Transverse colon (tissue), 4 donors: ENCODE measurements at regions not wholly inside any gene's neighbourhood (a gene's known extent, or its start where the extent isn't known, plus 50 kb on each side); places are given as distances from the start of the nearest gene placed in this dataset.

Source experiments
- DNase-seq: peaks from one replicate; pipeline ENCODE4 v3.0.0-alpha.2; 2019
- H3K27ac ChIP-seq, 4 donors: fragments of 200-600 bp; sonication (generic); 2 replicates each; pipeline ENCODE4 v1.5.1; 2016 to 2018; ENCODE audit warnings: inconsistent platforms in 4 of 4
- H3K27me3 ChIP-seq: fragments of 200-600 bp; sonication (generic); 2 replicates; pipeline ENCODE4 v1.5.1; 2017; ENCODE audit warnings: inconsistent platforms
- H3K36me3 ChIP-seq, 4 donors: fragments of 200-600 bp; sonication (generic); 2 replicates each; pipeline ENCODE4 v1.5.1; 2017 to 2019; ENCODE audit warnings: inconsistent platforms in 4 of 4
- H3K4me1 ChIP-seq, 4 donors: fragments of 200-600 bp; sonication (generic); 2 replicates each; pipeline ENCODE4 v1.5.1; 2017 to 2020; ENCODE audit warnings: inconsistent platforms in 4 of 4
- H3K4me3 ChIP-seq, 4 donors: fragments of 200-600 bp; sonication (generic); 1 replicate in 1 of 4; 2 replicates in 3 of 4; pipeline versions ENCODE4 v1.5.1 to v1.6.1; 2017 to 2019; ENCODE audit warnings: inconsistent platforms in 4 of 4
- H3K9me3 ChIP-seq, 2 donors: fragments of 200-600 bp; sonication (generic); 2 replicates each; pipeline ENCODE4 v1.5.1; 2017 to 2019; ENCODE audit warnings: inconsistent platforms in 2 of 2
- EP300 ChIP-seq: sonication (generic); formaldehyde crosslinking; IDR thresholded peaks from one replicate; pipeline ENCODE4 v1.6.1; 2017; ENCODE audit warnings: antibody characterized with exemption, low read depth
- POLR2A ChIP-seq: fragments of 450-650 bp; IDR thresholded peaks from one replicate; pipeline ENCODE4 v1.6.1; 2016; ENCODE audit warnings: antibody characterized with exemption, mild to moderate bottlenecking, moderate library complexity
- POLR2AphosphoS5 ChIP-seq, 3 donors: sonication (generic); formaldehyde crosslinking; IDR thresholded peaks; one replicate each; pipeline ENCODE4 v1.6.1; 2016; ENCODE audit warnings: antibody characterized with exemption in 3 of 3
- WGBS, 2 donors: methylation state at CpG; one replicate each; pipeline ENCODE4 v1.1.5; 2018; ENCODE audit warnings: low coverage in 1 of 2; 5-methylcytosine and 5-hydroxymethylcytosine counted together
- in situ Hi-C, 4 donors: fragments of 200-750 bp; cut with MboI; loops; one replicate each; pipeline versions ENCODE4 v1.15.0 to v1.15.1; 2017; ENCODE audit warnings: low sequenced_read_pairs in 3 of 4, low pct_ligation_motif_present in 1 of 4, low pct_unique_long_range_greater_than_20kb in 1 of 4
- intact Hi-C: fragments of 100-400 bp; cut with DNase I; formaldehyde crosslinking; loops from one replicate; pipeline ENCODE4 v1.15.1; 2023; ENCODE audit warnings: low total_unique reads
- TF ChIP-seq, protein P1 (sequence below), 5 experiments: fragments of 200-600 bp in 3 of 5; fragments of 450-650 bp in 2 of 5; sonication (generic) in 3 of 5; IDR thresholded peaks; 1 replicate in 2 of 5; 2 replicates in 3 of 5; pipeline ENCODE4 v1.5.1; 2016 to 2017; ENCODE audit warnings: antibody characterized with exemption in 5 of 5, inconsistent platforms in 3 of 5, mild to moderate bottlenecking in 2 of 5, moderate library complexity in 1 of 5

DNA sequence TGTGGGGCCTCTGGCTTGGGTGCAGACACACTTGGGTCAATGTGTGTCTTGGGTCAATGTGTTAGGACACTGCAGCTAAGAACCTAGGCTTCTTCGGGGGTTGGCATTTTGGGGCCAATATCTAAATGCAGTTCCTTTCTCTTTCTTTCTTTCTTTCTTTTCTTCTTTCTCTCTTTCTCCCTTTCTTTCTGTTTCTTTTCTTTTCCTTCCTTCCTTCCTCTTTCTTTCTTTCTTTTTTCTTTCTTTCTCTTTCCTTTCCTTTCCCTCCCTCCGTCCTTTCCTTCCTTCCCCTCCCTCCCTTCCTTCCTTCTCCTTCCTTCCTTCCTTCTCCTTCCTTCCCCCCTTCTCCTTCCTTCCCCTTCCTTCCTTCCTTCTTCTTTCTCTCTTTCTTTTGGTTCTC lies 57.7 kb upstream of the OSR1 start:
- Histone ChIP-seq H3K4me1 (no peaks in the 10 kb centered on the region), H3K36me3 (no peaks in the 10 kb centered on the region), H3K27me3 (no peaks in the 10 kb centered on the region), H3K27ac (no peak overlapping the region), H3K9me3 (no peaks in the 10 kb centered on the region), H3K4me3 (no peak overlapping the region)
- DNase-seq: no peak
- TF ChIP-seq POLR2A (no peak), POLR2AphosphoS5 (IDR thresholded peaks at IDR 0.05) (no peak), EP300 (no peak)
- TF ChIP-seq, protein P1, sequence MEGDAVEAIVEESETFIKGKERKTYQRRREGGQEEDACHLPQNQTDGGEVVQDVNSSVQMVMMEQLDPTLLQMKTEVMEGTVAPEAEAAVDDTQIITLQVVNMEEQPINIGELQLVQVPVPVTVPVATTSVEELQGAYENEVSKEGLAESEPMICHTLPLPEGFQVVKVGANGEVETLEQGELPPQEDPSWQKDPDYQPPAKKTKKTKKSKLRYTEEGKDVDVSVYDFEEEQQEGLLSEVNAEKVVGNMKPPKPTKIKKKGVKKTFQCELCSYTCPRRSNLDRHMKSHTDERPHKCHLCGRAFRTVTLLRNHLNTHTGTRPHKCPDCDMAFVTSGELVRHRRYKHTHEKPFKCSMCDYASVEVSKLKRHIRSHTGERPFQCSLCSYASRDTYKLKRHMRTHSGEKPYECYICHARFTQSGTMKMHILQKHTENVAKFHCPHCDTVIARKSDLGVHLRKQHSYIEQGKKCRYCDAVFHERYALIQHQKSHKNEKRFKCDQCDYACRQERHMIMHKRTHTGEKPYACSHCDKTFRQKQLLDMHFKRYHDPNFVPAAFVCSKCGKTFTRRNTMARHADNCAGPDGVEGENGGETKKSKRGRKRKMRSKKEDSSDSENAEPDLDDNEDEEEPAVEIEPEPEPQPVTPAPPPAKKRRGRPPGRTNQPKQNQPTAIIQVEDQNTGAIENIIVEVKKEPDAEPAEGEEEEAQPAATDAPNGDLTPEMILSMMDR (IDR thresholded peaks at IDR 0.05): no peak
- intact Hi-C loops: no loop called here
- in situ Hi-C loops: no loop called here
- WGBS, 2 donors: 78 to 84% methylated on average over 2 of the region's 2 CpGs

DNA sequence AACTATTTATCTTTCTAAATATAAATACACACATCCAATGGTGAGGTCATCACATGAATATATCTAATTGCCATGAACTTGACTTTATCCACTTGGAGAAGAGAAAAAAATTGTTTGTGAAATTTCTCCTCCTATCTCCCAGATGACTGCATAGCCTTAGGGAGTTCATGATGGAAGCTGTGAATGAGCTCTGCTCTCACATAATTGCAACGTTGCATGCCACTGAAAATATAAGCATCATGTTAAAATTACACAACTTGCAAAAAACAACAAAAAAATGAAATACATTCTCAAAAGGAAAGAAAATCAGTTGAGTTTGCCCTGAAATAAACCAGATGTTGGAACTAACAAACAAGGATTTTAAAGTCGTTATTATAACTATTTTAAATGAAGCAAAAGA lies 50.6 kb upstream of the OSR1 start:
- no peak for DNase-seq
- in situ Hi-C loops (no loop called here), intact Hi-C loops (no loop called here)
- 40 to 54% methylated on average over 2 of the region's 2 CpGs for WGBS, 2 donors
- H3K9me3 ChIP-seq: no peaks in the 10 kb centered on the region
- no peak overlapping the region for H3K4me3 ChIP-seq
- H3K27ac ChIP-seq: no peak overlapping the region
- H3K4me1 ChIP-seq: no peaks in the 10 kb centered on the region
- no peaks in the 10 kb centered on the region for H3K36me3 ChIP-seq
- H3K27me3 ChIP-seq: no peaks in the 10 kb centered on the region
- TF ChIP-seq POLR2A (no peak), POLR2AphosphoS5 (IDR thresholded peaks at IDR 0.05) (no peak), EP300 (no peak)
- TF ChIP-seq, protein P1 (IDR thresholded peaks at IDR 0.05): no peak

DNA sequence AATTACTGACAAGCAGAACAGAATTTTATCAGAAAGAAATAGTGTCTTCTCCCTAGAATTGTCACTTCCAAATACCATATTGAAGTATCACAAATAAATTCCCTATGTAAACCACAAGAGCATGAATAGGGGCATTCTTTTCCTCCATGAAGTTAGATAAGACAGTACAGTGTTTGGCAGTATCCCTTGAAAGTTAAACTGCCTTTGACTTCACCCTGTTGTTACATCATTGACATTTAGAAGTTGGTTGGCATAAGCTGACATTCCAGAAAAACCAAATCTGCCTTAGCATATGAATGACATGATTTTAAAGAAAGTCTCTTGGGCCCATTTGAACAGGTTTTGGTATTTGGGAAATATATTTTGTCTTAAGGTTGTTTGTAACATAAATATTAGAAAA lies 50.2 kb upstream of the OSR1 start:
- Histone ChIP-seq H3K4me3 (no peak overlapping the region), H3K36me3 (no peaks in the 10 kb centered on the region), H3K27me3 (no peaks in the 10 kb centered on the region), H3K27ac (no peak overlapping the region), H3K4me1 (no peaks in the 10 kb centered on the region), H3K9me3 (no peaks in the 10 kb centered on the region)
- in situ Hi-C loops: no loop called here
- TF ChIP-seq POLR2AphosphoS5 (IDR thresholded peaks at IDR 0.05) (no peak), POLR2A (no peak), EP300 (no peak)
- TF ChIP-seq, protein P1 (IDR thresholded peaks at IDR 0.05): no peak
- intact Hi-C loops: no loop called here
- no peak for DNase-seq
